ENCODE measurements at regions not wholly inside any gene's neighbourhood (a gene's known extent, or its start where the extent isn't known, plus 50 kb on each side); places are given as distances from the start of the nearest gene placed in this dataset.
"Not testable (repeated sequence)": the region's sequence is repeated elsewhere in the genome, so short reads cannot be mapped to it uniquely, and the experiment has no call there.

GRCh38 chr14:82935691-82936090 is 1402.0 kb upstream of the SEL1L start:
- no peak for DNase-seq (ENCODE audit: low read depth in 2 of 2)

- DNase-seq (ENCODE audit: low read depth in 2 of 2): no peak
Measured at GRCh38 chr14:82951171-82951570, 1417.5 kb upstream of the SEL1L start.

- DNase-seq (ENCODE audit: low read depth in 2 of 2): no peak
Measured at GRCh38 chr14:82963756-82964155, 1430.1 kb upstream of the SEL1L start.

- no peak for DNase-seq (ENCODE audit: low read depth in 2 of 2)
Measured at GRCh38 chr14:82987502-82988124, 1454.0 kb upstream of the SEL1L start.

DNA sequence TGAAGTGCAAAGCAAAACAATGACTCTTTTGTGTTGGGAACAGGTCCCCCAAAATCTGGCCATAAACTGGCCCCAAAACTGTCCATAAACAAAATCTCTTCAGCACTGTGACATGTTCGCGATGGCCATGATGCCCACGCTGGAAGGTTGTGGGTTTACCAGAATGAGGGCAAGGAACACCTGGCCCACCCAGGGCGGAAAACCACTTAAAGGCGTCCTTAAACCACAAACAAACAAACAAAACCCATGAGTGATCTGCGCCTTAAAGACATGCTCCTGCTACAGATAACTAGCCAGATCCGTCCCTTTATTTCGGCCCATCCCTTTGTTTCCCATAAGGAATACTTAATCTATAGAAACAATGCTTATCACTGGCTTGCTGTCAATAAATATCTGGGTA is 1460.9 kb upstream of the SEL1L start:
- not testable (repeated sequence) for DNase-seq (ENCODE audit: low read depth in 2 of 2)

DNA sequence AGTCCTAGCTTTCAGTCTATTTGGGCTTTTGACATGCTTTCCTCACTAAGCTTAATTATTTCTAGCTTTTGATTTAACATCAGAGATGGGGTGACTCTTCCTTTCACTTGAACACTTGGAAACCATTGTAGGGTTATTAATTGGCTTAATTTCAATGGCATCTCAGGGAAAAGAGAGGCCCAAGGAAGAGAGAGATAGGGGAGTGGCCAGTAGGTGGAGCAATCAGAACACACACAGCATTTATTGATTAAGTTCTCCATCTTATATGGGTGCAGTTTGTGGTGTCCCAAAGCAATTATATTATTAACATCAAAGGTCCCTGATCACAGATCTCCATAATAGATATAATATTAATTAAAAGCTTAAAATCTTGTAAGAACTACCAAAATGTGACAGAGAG is 1466.1 kb upstream of the SEL1L start:
- DNase-seq (ENCODE audit: low read depth in 2 of 2): no peak

- no peak for DNase-seq (ENCODE audit: low read depth in 2 of 2)
Measured at GRCh38 chr14:83004456-83005006, 1470.9 kb upstream of the SEL1L start.

- DNase-seq (ENCODE audit: low read depth in 2 of 2): no peak
Measured at GRCh38 chr14:83006121-83006670, 1472.5 kb upstream of the SEL1L start.

- not testable (repeated sequence) for DNase-seq (ENCODE audit: low read depth in 2 of 2)
Measured at GRCh38 chr14:83007052-83007451, 1473.4 kb upstream of the SEL1L start.

DNA sequence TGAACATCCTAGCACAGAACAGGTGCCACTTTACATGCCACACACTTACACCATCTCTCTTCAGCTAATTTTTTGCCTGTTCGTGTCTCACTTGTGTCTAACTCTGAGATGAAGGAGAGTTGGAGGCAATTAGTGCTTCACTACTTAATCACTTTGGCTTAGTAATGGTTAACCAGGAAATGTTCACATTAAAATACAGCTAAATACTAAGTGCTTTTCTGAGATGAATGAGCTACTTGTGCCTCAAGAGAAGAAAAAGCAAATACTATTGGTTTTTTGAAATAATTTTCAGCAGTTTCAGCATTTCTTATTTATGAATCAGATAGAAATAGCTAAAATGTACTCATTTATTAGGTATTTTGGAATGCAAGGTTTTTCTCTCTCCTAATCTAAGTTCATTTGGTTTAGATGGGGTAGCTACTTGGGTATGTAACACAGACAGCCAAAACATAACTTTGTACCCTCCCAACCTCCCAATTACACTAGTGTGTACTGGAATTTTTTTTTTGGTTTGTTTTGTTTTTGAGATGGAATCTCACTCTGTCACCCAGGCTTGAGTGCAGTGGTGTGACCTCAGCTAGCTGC is 1474.1 kb upstream of the SEL1L start:
- no peak for DNase-seq (ENCODE audit: low read depth in 2 of 2)

GRCh38 chr14:83017296-83017695 is 1483.6 kb upstream of the SEL1L start:
- no peak for DNase-seq (ENCODE audit: low read depth in 2 of 2)

DNA sequence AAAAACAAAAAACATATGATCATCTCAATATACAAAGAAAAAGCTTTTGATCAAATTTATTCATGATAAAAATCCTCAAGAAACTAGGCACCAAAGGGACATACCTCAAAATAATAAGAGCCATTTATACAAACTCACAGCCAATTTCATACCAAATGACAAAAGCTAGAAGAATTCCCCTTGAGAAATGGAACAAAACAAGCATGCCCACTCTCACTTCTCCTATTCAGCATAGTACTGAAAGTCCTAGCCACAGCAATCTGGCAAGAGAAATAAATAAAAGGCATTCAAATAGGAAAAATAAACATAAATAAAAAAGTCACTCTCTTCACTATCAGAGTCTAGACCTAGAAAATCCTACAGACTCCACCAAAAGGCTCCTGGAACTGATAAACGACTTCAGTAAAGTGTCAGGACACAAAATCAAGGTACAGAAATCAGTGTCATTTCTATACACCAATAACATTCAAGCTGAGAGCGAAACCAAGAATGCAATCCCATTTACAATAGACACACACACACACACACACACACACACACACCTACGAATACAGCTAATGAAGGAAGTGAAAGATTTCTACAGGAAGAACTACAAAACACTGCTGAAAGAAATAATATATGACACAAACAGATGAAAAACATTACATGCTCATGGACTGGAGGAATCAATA is 1486.2 kb upstream of the SEL1L start:
- DNase-seq (ENCODE audit: low read depth in 2 of 2): no peak

- DNase-seq (ENCODE audit: low read depth in 2 of 2): no peak
Measured at GRCh38 chr14:83021323-83021722, 1487.7 kb upstream of the SEL1L start.

- DNase-seq (ENCODE audit: low read depth in 2 of 2): no peak
Measured at GRCh38 chr14:83023369-83023768, 1489.7 kb upstream of the SEL1L start.

- no peak for DNase-seq (ENCODE audit: low read depth in 2 of 2)
Measured at GRCh38 chr14:83041224-83041623, 1507.6 kb upstream of the SEL1L start.

GRCh38 chr14:83042858-83043257 is 1509.2 kb upstream of the SEL1L start:
- no peak for DNase-seq (ENCODE audit: low read depth in 2 of 2)

- no peak for DNase-seq (ENCODE audit: low read depth in 2 of 2)
Measured at GRCh38 chr14:83044001-83044400, 1510.3 kb upstream of the SEL1L start.

DNA sequence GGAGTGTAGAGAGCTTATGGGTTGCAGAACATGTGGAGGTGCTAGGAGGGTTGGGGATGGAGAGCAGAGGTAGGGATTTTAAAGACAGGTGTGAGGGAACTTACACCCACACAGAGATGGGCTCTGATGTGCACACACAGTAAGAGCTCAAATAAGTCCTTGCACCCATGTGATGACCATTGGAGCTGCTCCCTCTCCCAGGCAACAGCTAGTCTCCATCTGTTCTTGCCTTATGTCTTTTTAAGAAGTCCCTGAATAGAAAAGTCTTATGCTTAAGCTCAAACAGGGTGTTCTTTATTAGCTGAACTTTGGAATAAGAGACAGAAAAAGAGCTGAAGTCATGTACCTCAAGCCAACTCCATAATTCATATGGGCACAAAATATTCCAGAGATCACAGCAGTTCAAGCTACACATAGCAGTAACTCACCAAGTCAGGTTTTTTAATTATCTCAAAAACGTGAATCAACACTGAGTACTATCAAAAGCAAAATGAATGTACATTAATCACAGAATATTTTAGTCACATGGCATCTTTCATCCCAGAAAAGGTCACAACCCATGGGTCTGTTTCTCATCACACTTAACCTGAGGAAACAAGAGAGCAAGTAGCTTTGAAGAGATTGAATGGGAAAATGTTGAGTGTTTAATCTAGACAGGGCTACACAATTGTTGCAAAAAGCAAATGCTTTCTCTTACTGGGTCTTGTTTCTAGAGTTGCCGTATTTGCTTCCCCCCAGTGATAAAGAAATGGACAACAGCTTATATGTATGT is 1513.6 kb upstream of the SEL1L start:
- no peak for DNase-seq (ENCODE audit: low read depth in 2 of 2)

- DNase-seq (ENCODE audit: low read depth in 2 of 2): no peak
Measured at GRCh38 chr14:83053022-83053710, 1519.5 kb upstream of the SEL1L start.

DNA sequence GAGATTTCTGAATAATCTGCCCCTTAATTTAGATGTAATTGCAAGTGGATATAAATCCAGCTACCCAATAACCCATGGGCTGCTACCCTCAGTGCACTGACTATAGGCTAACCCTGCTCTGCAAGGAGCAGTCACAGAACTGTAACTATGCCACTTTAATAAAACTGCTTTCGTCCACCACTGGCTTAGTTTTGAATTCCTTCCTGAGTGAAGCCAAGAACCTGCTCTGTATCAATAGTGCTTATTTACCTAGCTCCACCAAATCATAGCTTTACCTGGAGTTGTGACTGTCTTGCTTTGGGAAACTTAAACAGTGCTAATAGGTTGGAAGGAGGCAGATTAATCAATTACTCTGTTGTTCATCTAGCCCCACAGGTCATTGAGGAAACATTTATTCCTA is 1524.4 kb upstream of the SEL1L start:
- DNase-seq (ENCODE audit: low read depth in 2 of 2): no peak

DNA sequence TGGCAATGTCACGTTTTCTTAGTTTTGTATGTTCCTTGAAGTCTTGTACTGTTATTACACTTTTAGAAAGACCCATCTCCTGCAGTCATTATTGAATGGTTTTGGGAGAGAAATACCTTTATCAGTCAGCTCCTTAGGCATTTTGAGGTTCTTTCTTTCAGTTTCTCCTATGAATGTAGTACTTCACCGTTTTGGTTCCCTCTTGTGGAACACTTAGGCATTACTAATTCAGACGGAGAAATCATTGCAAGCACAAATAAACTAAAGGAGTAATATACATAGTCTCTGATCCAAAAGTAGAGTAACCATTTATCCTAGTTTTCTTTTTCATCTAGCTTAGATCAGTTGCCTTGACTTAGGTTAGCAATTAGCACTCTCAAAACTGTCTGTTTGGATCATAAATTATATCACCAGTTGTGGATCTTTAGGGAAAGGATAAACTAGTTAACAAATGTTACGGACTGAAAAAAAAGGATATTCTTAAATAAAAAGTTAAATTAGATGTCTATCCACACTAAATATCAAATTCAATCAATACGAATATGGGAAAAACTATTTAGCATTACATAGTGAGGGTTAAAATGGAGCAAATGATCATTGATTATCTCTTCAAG is 1538.3 kb upstream of the SEL1L start:
- no peak for DNase-seq (ENCODE audit: low read depth in 2 of 2)

Measured in stimulated activated CD4-positive, alpha-beta T cell treated with anti-CD3 and anti-CD28 coated beads, Interleukin-12 subunit alpha, Interleukin-12 subunit beta, amount 100 ng/mL, for 24 hours (primary cell).